C4-2B (cell line): ENCODE measurements at regions not wholly inside any gene's neighbourhood (a gene's known extent, or its start where the extent isn't known, plus 50 kb on each side); places are given as distances from the start of the nearest gene placed in this dataset.

Source experiments
- H3K27ac ChIP-seq: fragments of 450-650 bp; 2 replicates; pipeline ENCODE4 v1.5.1; 2017
- CTCF ChIP-seq: fragments of 450-650 bp; conservative IDR thresholded peaks from 2 replicates; pipeline ENCODE4 v1.5.1; 2017; ENCODE audit warnings: mild to moderate bottlenecking
- ZFX ChIP-seq: fragments of 450-650 bp; IDR thresholded peaks from 2 replicates; pipeline ENCODE4 v1.6.1; 2017

- H3K27ac ChIP-seq = no peak overlapping the region
- TF ChIP-seq CTCF = no peak
- no peak for TF ChIP-seq ZFX
These were observed 488.0 kb downstream of the MDFIC start for GRCh38 chr7:115409682-115410433.

- TF ChIP-seq CTCF = no peak
- no peak for TF ChIP-seq ZFX
- H3K27ac ChIP-seq = no peak overlapping the region
These were observed 484.3 kb downstream of the MDFIC start for GRCh38 chr7:115406219-115406618.

- no peak overlapping the region for H3K27ac ChIP-seq
These were observed 465.2 kb downstream of the MDFIC start for GRCh38 chr7:115387137-115387536.

GRCh38 chr7:115379321-115379720 is 457.4 kb downstream of the MDFIC start:
- H3K27ac ChIP-seq = no peak overlapping the region
- TF ChIP-seq CTCF (no peak), ZFX (no peak)

More at GRCh38 chr7:115387137-115387536, 465.2 kb downstream of the MDFIC start:
- TF ChIP-seq ZFX (no peak), CTCF (no peak)

- no peak for TF ChIP-seq ZFX
- TF ChIP-seq CTCF = no peak
These were observed 447.1 kb downstream of the MDFIC start for GRCh38 chr7:115368998-115369397.

GRCh38 chr7:115363916-115364315 is 442.0 kb downstream of the MDFIC start:
- TF ChIP-seq CTCF (no peak), ZFX (no peak)

More at GRCh38 chr7:115368998-115369397, 447.1 kb downstream of the MDFIC start:
- H3K27ac ChIP-seq = no peak overlapping the region

GRCh38 chr7:115359955-115360354 is 438.1 kb downstream of the MDFIC start:
- no peak overlapping the region for H3K27ac ChIP-seq
- TF ChIP-seq ZFX (no peak), CTCF (no peak)

More at GRCh38 chr7:115363916-115364315, 442.0 kb downstream of the MDFIC start:
- H3K27ac ChIP-seq = no peak overlapping the region
